Mesothelial cell of epicardium (in vitro differentiated cells): ENCODE measurements at regions not wholly inside any gene's neighbourhood (a gene's known extent, or its start where the extent isn't known, plus 50 kb on each side); places are given as distances from the start of the nearest gene placed in this dataset.

ENCODE experiments used
- DNase-seq, 2 experiments: peaks; one replicate each; pipeline ENCODE4 v3.0.0; 2021; ENCODE audit warnings: low spot score in 2 of 2; ENCODE audit not compliant: unreplicated experiment in 2 of 2
- H3K27ac Mint-ChIP-seq: 2 replicates; pipeline ENCODE4 v1.8.0; 2021; ENCODE audit warnings: mixed read lengths
- H3K27me3 Mint-ChIP-seq: 2 replicates; pipeline ENCODE4 v1.8.0; 2021; ENCODE audit warnings: low read depth, mixed read lengths
- H3K36me3 Mint-ChIP-seq: 2 replicates; pipeline ENCODE4 v1.8.0; 2021; ENCODE audit warnings: mixed read lengths
- H3K4me1 Mint-ChIP-seq: 2 replicates; pipeline ENCODE4 v1.8.0; 2021; ENCODE audit warnings: mixed read lengths
- H3K4me3 Mint-ChIP-seq: 2 replicates; pipeline ENCODE4 v1.8.0; 2021; ENCODE audit warnings: mild to moderate bottlenecking, moderate library complexity, mixed read lengths
- H3K9me3 Mint-ChIP-seq: 2 replicates; pipeline ENCODE4 v1.8.0; 2021; ENCODE audit warnings: mixed read lengths
- CTCF ChIP-seq: fragments of 200-600 bp; sonication (generic); IDR thresholded peaks from one replicate; pipeline ENCODE4 v1.5.0; 2021; ENCODE audit warnings: antibody characterized with exemption; ENCODE audit not compliant: unreplicated experiment

DNA sequence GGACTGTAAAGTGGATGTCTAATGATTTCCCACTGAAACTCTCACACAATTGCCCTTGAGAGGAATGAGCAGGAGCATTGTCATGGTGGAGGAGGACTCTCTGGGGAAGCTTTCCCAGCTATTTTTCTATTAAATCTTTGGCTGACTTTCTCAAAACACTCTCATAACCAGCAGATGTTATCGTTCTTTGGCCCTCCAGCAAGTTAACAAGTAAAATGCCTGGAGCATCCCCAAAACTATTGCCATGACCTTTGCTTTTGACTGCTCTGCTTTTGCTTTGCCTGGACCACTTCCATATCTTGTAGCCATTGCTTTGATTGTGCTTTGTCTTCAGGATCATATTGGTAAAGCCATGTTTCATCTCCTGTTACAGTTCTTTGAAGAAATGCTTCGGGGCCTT, 120.2 kb upstream of the PDE5A start:
- no peak for DNase-seq
- no peak overlapping the region for H3K27ac Mint-ChIP-seq
- H3K4me1 Mint-ChIP-seq = peaks cover 4% of the 10 kb centered on the region
- no peaks in the 10 kb centered on the region for H3K36me3 Mint-ChIP-seq
- no peaks in the 10 kb centered on the region for H3K27me3 Mint-ChIP-seq
- H3K9me3 Mint-ChIP-seq = no peaks in the 10 kb centered on the region
- H3K4me3 Mint-ChIP-seq = no peak overlapping the region
- no peak for TF ChIP-seq CTCF

DNA sequence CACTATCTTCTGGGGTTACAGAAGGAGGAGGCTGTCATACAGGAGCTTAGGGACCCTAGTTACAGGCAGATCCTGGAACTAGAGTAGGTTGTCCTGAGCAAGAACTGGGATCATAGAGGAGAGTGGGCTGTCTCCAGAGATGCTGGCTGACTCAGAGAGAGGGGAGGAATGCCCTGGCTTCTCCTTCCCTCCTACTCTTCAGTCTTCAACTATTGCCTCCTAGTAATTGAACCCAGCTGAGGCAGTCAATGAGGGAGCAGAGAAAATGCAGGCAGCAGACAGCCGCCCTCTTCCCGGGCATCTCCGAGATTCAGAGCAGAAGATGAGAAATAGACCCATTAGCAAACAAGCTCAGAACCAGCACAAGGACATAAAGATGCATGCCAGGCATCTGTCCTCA, 118.3 kb upstream of the PDE5A start:
- no peak overlapping the region for H3K4me3 Mint-ChIP-seq
- H3K27me3 Mint-ChIP-seq = no peaks in the 10 kb centered on the region
- H3K27ac Mint-ChIP-seq = no peak overlapping the region
- H3K9me3 Mint-ChIP-seq = no peaks in the 10 kb centered on the region
- no peak for TF ChIP-seq CTCF
- H3K36me3 Mint-ChIP-seq = no peaks in the 10 kb centered on the region
- peaks cover 11% of the 10 kb centered on the region for H3K4me1 Mint-ChIP-seq
- DNase-seq = no peak

DNA sequence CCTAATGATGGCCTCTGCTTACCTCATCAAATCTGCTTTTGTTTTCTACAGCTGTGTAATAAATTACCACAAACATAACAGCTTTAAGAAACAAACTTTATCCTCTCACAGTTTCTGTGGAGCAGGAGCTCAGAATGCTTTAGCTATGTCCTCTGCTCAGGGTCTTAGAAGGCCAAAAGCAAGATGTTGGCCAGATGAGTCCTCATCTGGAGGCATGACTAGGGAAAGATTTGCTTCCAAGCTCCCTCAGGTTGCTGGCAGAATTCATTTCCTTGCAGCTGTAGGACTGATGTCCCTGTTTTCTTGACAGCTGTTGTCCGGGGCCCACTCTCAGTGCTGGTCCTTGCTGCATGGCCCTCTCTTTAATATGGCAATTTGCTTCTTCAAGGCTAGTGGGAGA, 116.7 kb upstream of the PDE5A start:
- H3K4me1 Mint-ChIP-seq = peaks cover 11% of the 10 kb centered on the region
- H3K27ac Mint-ChIP-seq = no peak overlapping the region
- H3K4me3 Mint-ChIP-seq = no peak overlapping the region
- no peaks in the 10 kb centered on the region for H3K9me3 Mint-ChIP-seq
- no peak for DNase-seq
- no peak for TF ChIP-seq CTCF
- H3K36me3 Mint-ChIP-seq = no peaks in the 10 kb centered on the region
- no peaks in the 10 kb centered on the region for H3K27me3 Mint-ChIP-seq

DNA sequence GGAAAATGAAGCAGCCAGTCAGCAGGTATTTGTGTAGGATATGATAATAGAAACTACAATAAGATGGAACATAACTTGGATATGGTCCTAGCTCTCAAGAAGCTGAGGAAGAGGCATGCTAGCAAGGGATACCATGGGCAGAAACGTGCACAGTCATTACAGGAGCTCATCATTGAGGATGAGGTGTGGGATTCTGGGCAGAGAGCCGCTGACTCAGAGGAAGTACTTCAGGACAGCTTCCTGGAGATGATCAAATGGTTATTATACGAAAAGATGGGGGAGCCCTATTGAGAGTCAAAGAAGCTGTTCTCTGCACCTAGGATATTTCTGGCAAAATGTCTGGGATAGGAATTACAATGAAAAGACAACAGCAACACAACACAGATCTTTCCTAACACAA, 116.0 kb upstream of the PDE5A start:
- no peak for DNase-seq
- Mint-ChIP-seq H3K27me3 (no peaks in the 10 kb centered on the region), H3K9me3 (no peaks in the 10 kb centered on the region), H3K4me1 (peaks cover 18% of the 10 kb centered on the region), H3K27ac (no peak overlapping the region), H3K36me3 (no peaks in the 10 kb centered on the region), H3K4me3 (no peak overlapping the region)
- no peak for TF ChIP-seq CTCF

DNA sequence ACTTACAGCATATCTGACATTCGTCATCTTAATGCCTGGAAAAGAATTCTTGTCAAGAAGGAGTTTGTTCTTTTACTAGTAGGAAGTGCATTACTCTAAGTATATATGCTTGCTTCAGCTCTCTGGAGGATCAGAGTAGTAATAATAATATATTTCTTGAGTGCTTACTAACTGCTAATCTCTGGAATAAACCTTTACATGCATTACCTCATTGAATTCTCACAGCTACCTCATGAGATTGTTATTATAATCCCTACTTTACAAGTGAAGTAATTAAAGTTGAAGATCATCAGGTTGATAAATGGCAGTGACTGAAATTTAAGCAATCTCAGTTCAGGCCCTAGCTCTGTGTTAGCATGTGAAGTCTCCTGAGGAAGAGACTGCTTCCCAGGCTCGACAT, 115.0 kb upstream of the PDE5A start:
- Mint-ChIP-seq H3K27ac (no peak overlapping the region), H3K4me1 (peaks cover 24% of the 10 kb centered on the region), H3K4me3 (no peak overlapping the region), H3K27me3 (no peaks in the 10 kb centered on the region), H3K9me3 (no peaks in the 10 kb centered on the region), H3K36me3 (no peaks in the 10 kb centered on the region)
- DNase-seq = no peak
- no peak for TF ChIP-seq CTCF

DNA sequence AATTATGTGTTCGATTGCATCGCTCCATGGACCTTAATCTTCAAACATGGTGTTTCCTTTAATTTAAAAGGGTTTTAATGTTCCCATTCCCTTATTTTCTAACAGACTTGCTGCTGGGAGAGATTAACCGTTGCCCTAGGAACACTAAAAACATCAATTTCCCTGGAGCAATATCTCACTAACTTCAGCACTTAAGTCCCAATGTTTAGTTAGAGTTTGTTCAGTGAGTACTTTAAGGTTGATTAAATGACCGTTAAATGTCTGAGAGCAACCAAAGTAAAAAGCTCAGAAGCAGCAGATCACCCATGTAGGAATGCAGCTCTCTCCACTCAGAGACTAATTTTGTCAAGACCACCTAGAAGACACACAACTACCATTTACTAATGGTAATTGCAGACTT, 111.2 kb upstream of the PDE5A start:
- Mint-ChIP-seq H3K9me3 (no peaks in the 10 kb centered on the region), H3K4me3 (no peak overlapping the region), H3K36me3 (no peaks in the 10 kb centered on the region), H3K27ac (no peak overlapping the region), H3K27me3 (no peaks in the 10 kb centered on the region), H3K4me1 (peaks cover 44% of the 10 kb centered on the region)
- no peak for TF ChIP-seq CTCF
- no peak for DNase-seq
